ENCODE measurements at regions not wholly inside any gene's neighbourhood (a gene's known extent, or its start where the extent isn't known, plus 50 kb on each side); places are given as distances from the start of the nearest gene placed in this dataset.
A peak's percentile ranks its signal among the peaks of the same experiment; 100 is the strongest.

DNA sequence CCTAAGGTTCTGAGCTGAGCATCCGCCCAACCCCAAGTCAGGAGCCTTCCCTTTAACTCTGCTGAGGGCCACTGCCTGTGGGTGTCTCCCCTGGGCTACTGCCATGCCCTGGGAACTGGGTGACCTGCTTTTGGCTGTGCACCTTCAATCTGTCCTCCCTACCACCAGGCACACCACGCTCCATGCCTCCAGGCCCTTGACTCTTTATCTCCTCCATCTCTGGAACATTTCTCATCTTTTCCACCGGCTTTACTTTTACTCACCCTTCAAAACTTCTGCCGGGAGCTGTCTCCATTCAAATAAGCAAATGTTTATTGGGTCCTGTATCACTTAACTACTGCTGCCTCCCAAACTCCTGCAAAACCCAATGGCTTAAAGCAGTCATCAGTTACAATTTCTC, 83.3 kb upstream of the NHSL1 start:
- H3K9me3 Mint-ChIP-seq = no peaks in the 10 kb centered on the region
- no peaks in the 10 kb centered on the region for H3K27me3 ChIP-seq (ENCODE audit: control insufficient read depth in 1 of 2, insufficient read depth in 2 of 2, low read length in 2 of 2)
- ChIA-PET CTCF (no interaction called here), POLR2A (no interaction called here)
- H3K27me3 Mint-ChIP-seq = no peaks in the 10 kb centered on the region
- no peaks in the 10 kb centered on the region for H3K36me3 ChIP-seq (ENCODE audit: insufficient read depth, low read length)
- H3K4me1 Mint-ChIP-seq (ENCODE audit: low read depth) = no peaks in the 10 kb centered on the region
- H3K27ac Mint-ChIP-seq = no peak overlapping the region
- ATAC-seq (ENCODE audit: poor library complexity) = no peak
- intact Hi-C loops (cut with DNase I, micrococcal nuclease) = no loop called here
- H3K27ac ChIP-seq (ENCODE audit: low read depth in 1 of 2, low read length in 2 of 2) = no peak overlapping the region
- TF ChIP-seq, protein P1, sequence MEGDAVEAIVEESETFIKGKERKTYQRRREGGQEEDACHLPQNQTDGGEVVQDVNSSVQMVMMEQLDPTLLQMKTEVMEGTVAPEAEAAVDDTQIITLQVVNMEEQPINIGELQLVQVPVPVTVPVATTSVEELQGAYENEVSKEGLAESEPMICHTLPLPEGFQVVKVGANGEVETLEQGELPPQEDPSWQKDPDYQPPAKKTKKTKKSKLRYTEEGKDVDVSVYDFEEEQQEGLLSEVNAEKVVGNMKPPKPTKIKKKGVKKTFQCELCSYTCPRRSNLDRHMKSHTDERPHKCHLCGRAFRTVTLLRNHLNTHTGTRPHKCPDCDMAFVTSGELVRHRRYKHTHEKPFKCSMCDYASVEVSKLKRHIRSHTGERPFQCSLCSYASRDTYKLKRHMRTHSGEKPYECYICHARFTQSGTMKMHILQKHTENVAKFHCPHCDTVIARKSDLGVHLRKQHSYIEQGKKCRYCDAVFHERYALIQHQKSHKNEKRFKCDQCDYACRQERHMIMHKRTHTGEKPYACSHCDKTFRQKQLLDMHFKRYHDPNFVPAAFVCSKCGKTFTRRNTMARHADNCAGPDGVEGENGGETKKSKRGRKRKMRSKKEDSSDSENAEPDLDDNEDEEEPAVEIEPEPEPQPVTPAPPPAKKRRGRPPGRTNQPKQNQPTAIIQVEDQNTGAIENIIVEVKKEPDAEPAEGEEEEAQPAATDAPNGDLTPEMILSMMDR (IDR thresholded peaks at IDR 0.05) = no peak
- no peak overlapping the region for H3K4me3 ChIP-seq (ENCODE audit: low read length)
- DNase-seq = no peak
- no peaks in the 10 kb centered on the region for H3K36me3 Mint-ChIP-seq (ENCODE audit: low read depth)
- H3K4me1 ChIP-seq (ENCODE audit: insufficient read depth, low read length) = no peaks in the 10 kb centered on the region
- H3K4me3 Mint-ChIP-seq = no peak overlapping the region
- no peaks in the 10 kb centered on the region for H3K9me3 ChIP-seq (ENCODE audit: control insufficient read depth in 1 of 2, insufficient read depth in 1 of 2, low read length in 2 of 2)

DNA sequence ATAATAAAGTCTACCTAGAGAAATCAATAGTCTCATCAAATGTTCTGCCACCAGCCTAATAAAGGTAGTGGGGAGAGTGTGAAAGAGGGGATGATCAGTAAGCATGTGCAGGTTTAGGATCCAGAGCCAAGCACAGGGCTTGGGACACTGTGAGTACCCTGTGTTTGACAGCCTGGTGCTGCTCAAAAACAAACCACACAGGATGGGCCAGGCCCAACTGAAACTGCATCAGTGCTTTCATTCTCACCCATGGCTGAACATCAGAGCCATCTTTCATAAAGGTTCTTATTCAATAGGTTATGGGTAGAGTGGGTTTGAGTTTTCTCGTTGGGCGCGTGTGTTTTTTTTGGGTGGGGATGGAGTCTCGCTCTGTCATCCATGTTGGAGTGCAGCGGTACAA, 87.3 kb upstream of the NHSL1 start:
- CTCF ChIA-PET = no interaction called here
- no peak for DNase-seq
- H3K4me1 Mint-ChIP-seq (ENCODE audit: low read depth) = peaks cover 5% of the 10 kb centered on the region

GRCh38 chr6:138588805-138589434, 89.6 kb upstream of the NHSL1 start:
- no peaks in the 10 kb centered on the region for H3K36me3 Mint-ChIP-seq (ENCODE audit: low read depth)
- TF ChIP-seq, protein P1 (IDR thresholded peaks at IDR 0.05) = peak; percentile 96
- ATAC-seq (ENCODE audit: poor library complexity) (peak; percentile 39), DNase-seq (peak; percentile 9 to 80 (median 28))
- intact Hi-C loops (cut with DNase I, micrococcal nuclease) = loop anchor here (1.0 to 2.0 kb wide), 4 partner anchors 176 to 782 kb away; no protein-coding TSS in a partner anchor
- H3K9me3 ChIP-seq (ENCODE audit: control insufficient read depth in 1 of 2, insufficient read depth in 1 of 2, low read length in 2 of 2) = no peaks in the 10 kb centered on the region
- H3K27me3 Mint-ChIP-seq = no peaks in the 10 kb centered on the region
- peaks cover 6% of the 10 kb centered on the region for H3K4me1 ChIP-seq (ENCODE audit: insufficient read depth, low read length)
- H3K27me3 ChIP-seq (ENCODE audit: control insufficient read depth in 1 of 2, insufficient read depth in 2 of 2, low read length in 2 of 2) = no peaks in the 10 kb centered on the region
- no peaks in the 10 kb centered on the region for H3K36me3 ChIP-seq (ENCODE audit: insufficient read depth, low read length)
- H3K4me1 Mint-ChIP-seq (ENCODE audit: low read depth) = peaks cover 20% of the 10 kb centered on the region
- ChIA-PET CTCF (interaction anchor here (0.8 to 1.0 kb wide), 3 partner anchors 15 to 177 kb away, joined by 3 to 4 read pairs (median 3); no protein-coding TSS in a partner anchor), POLR2A (no interaction called here)
- H3K4me3 ChIP-seq (ENCODE audit: low read length) = no peak overlapping the region
- no peaks in the 10 kb centered on the region for H3K9me3 Mint-ChIP-seq
- no peak overlapping the region for H3K27ac ChIP-seq (ENCODE audit: low read depth in 1 of 2, low read length in 2 of 2)
- H3K4me3 Mint-ChIP-seq = no peak overlapping the region
- no peak overlapping the region for H3K27ac Mint-ChIP-seq

More for the DNA sequence above, 87.3 kb upstream of the NHSL1 start:
- Histone ChIP-seq H3K27ac (ENCODE audit: low read depth in 1 of 2, low read length in 2 of 2) (no peak overlapping the region), H3K4me3 (ENCODE audit: low read length) (no peak overlapping the region), H3K4me1 (ENCODE audit: insufficient read depth, low read length) (no peaks in the 10 kb centered on the region), H3K27me3 (ENCODE audit: control insufficient read depth in 1 of 2, insufficient read depth in 2 of 2, low read length in 2 of 2) (no peaks in the 10 kb centered on the region), H3K36me3 (ENCODE audit: insufficient read depth, low read length) (no peaks in the 10 kb centered on the region), H3K9me3 (ENCODE audit: control insufficient read depth in 1 of 2, insufficient read depth in 1 of 2, low read length in 2 of 2) (no peaks in the 10 kb centered on the region)
- POLR2A ChIA-PET = interaction anchor here (0.6 kb wide), 1 partner anchor 187 kb away, joined by 3 read pairs; the partner anchor contains the start of gene CCDC28A
- intact Hi-C loops (cut with DNase I, micrococcal nuclease) = no loop called here
- no peak overlapping the region for H3K4me3 Mint-ChIP-seq
- H3K36me3 Mint-ChIP-seq (ENCODE audit: low read depth) = no peaks in the 10 kb centered on the region
- H3K9me3 Mint-ChIP-seq = no peaks in the 10 kb centered on the region
- no peaks in the 10 kb centered on the region for H3K27me3 Mint-ChIP-seq
- TF ChIP-seq, protein P1 (IDR thresholded peaks at IDR 0.05) = no peak
- no peak for ATAC-seq (ENCODE audit: poor library complexity)
- H3K27ac Mint-ChIP-seq = no peak overlapping the region

Data from CD4-positive, alpha-beta T cell (primary cell).